NB4 (cell line): ENCODE measurements at regions not wholly inside any gene's neighbourhood (a gene's known extent, or its start where the extent isn't known, plus 50 kb on each side); places are given as distances from the start of the nearest gene placed in this dataset.

Experiments used
- CTCF ChIP-seq: IDR thresholded peaks from one replicate; pipeline ENCODE4 v1.5.1; 2012; ENCODE audit warnings: low read depth, low read length
- MAX ChIP-seq: IDR thresholded peaks from 2 replicates; pipeline ENCODE4 v1.6.1; 2011; ENCODE audit warnings: low read depth, low read length
- MYC ChIP-seq: IDR thresholded peaks from 2 replicates; pipeline ENCODE4 v1.6.1; 2011; ENCODE audit warnings: low read depth, low read length
- POLR2A ChIP-seq: IDR thresholded peaks from 2 replicates; pipeline ENCODE4 v1.6.1; 2011; ENCODE audit warnings: mild to moderate bottlenecking; ENCODE audit not compliant: insufficient read length; ENCODE audit errors: extremely low read depth

- no peak for TF ChIP-seq CTCF
- TF ChIP-seq POLR2A, result no peak
- no peak for TF ChIP-seq MAX
- no peak for TF ChIP-seq MYC
Observed at GRCh38 chr6:103231181-103231580, 1628.5 kb downstream of the HACE1 start.
